ENCODE measurements at regions not wholly inside any gene's neighbourhood (a gene's known extent, or its start where the extent isn't known, plus 50 kb on each side); places are given as distances from the start of the nearest gene placed in this dataset.
"Not testable (repeated sequence)": the region's sequence is repeated elsewhere in the genome, so short reads cannot be mapped to it uniquely, and the experiment has no call there.

DNA sequence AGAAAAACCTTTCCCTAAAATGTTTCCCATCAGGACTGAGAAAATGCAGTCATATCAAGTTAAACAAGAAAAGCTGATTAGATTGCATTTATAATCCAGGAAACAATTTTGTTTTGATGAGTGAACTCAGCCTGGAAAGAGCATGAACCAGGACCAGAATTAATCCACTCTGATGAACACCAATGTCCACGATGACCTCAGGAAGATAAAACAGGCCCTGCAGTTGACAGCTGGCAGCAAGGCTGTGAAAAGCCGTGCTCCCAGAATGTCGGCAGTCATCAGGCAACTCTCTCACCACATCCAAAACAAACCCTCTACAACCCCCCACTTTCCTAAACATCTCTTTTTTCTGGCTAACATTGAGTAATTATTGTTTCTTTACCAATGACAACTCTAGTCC lies 74.0 kb upstream of the PROKR2 start:
- no peak for DNase-seq (ENCODE audit: low spot score)

DNA sequence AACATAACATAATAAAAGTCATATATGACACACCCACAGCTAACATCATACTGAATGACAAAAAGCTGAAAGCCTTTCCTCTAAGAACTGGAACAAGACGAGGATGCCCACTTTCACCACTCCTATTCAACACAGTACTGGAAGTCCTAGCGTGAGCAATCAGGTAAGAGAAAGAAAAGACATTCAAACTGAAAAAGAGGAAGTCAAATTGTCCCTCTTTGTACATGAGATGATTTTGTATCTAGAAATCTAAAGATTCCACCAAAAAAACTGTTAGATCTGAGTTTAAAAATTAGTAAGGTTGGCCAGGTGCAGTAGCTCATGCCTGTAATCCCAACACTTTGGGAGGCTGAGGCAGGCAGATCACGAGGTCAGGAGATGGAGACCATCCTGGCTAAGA lies 70.1 kb upstream of the PROKR2 start:
- DNase-seq (ENCODE audit: low spot score): not testable (repeated sequence)

DNA sequence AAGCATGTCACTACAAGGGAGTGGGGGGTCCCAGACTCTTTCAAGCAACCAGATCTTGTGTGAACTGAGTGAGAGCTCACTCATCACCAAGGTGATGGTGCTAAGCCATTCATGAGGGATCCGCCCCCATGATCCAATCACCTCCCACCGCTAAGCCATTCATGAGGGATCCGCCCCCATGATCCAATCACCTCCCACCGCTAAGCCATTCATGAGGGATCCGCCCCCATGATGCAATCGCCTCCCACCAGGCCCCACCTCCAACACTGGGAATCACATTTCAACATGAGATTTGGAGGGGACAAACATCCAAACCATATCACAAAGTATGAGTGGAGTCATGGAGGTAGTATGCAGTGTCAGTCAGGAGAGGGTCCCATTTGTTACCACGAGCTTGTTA lies 64.8 kb upstream of the PROKR2 start:
- DNase-seq (ENCODE audit: low spot score): not testable (repeated sequence)

DNA sequence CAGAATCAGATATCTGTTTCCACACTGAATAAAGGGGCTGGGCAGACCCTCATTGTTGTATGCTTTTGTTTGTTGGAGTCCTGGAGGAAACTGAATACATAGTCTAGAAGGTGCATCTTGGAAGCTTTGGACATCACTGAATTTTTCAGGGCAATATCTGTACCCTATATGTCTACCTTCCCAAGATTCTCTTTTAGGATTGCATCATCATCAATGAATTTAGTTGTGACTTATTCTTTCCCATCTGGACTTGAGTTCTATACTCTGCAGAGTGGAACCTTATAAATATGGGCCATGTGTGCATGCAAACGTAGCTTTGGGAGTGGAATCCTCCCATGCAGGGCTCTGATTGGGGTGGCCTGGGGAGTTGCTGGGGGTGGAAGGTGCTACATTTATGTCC lies 60.7 kb upstream of the PROKR2 start:
- no peak for DNase-seq (ENCODE audit: low spot score)

DNA sequence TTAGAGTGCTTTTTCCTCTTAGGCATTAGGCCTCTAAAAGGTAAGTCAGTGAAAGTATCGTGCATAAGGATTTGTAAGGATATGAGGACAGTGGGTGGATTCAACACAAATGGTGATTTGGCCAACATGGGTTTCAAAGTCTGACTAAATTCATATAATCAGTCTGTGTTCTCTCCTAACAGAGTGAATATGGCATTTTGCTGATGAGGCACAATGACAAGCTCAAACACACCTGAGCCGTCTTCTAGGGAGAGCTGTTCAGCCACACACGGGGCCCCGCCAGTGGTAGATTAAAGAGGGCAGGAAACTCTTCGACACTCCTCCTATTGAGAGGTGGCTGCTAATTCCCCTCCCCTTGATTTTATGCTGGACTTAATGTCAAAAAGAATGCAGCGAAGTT lies 59.5 kb upstream of the PROKR2 start:
- DNase-seq (ENCODE audit: low spot score): no peak

DNA sequence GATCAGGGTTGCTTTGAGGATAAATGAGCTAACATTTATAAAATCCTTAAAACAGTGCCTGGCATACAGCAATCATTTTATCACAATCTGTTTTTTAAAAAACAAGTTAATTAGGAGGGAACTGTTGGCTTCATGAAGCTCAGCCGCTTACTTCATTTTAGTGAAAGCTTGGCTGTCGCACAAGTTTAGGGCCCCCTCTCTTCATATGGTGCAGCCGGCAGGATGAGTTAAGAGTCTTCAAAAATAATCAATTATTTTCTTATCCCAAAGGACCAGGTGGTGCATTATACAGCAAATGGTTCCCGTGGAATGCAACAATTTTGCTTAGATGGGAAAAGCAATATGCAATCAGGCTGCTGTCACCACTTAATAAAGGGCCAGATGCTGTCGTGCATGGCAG lies 57.4 kb upstream of the PROKR2 start:
- no peak for DNase-seq (ENCODE audit: low spot score)

DNA sequence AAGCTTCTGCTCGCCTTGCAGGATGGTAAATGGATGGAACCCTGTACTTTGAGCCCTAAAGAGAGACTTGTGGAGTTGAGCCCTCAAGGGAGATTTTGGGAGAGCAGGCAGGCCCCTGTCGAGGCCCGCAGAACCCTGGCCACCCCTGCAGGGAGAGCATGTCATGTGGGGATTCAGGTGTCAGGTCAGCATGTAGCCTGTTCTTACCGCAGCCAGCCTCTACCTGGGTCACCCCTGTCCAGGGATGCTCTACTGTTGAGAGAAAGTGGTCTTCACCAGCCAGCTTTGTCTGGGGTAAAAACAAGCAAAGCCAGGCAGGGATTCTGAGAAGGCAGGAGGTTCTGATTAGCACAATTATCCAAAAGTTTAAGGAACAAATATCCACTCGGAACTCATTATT lies 55.6 kb upstream of the PROKR2 start:
- no peak for DNase-seq (ENCODE audit: low spot score)

DNA sequence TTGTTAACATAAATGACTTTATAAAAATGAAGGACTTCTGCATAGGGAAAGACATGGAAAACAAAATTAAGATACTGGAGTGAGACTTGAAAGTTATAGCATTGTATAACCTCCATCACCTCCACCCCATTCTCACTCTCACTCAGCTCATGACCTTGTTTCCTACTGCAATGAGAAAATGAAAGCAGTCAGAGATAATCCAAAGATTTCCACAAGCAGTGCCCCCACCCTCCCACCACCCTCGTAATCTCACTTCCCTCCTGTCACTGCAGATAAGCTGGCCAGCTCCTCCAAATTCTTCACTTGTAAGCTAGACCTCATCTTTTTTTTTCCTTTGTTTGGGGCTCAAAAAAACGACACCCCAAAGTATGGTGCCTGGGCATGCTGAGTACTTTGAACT lies 52.9 kb upstream of the PROKR2 start:
- DNase-seq (ENCODE audit: low spot score): no peak
